GM19238 (cell line): ENCODE measurements at regions not wholly inside any gene's neighbourhood (a gene's known extent, or its start where the extent isn't known, plus 50 kb on each side); places are given as distances from the start of the nearest gene placed in this dataset.

Source experiments
- DNase-seq: peaks from one replicate; pipeline ENCODE4 v3.0.0; 2011; ENCODE audit warnings: low spot score; ENCODE audit not compliant: insufficient read length

DNA sequence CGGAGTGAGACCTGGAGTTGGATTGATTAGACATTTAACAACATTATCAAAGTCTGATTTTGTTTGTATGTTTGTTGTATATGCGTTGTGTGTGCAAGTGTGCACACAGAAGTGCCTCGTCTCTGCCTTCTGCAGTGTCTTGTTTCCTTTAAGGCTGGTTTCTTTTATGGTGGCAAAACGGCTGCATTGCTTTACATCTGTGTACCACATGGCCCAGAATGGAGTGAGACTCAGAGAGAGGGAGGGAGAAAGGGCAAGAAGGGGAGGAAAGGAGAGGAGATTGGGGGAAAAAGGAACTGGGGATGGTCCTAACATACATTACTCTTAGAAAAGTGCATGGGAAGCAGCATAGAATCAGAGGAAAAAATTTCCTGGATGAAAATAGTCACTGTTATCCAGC lies 99.7 kb upstream of the WLS start:
- DNase-seq: no peak

DNA sequence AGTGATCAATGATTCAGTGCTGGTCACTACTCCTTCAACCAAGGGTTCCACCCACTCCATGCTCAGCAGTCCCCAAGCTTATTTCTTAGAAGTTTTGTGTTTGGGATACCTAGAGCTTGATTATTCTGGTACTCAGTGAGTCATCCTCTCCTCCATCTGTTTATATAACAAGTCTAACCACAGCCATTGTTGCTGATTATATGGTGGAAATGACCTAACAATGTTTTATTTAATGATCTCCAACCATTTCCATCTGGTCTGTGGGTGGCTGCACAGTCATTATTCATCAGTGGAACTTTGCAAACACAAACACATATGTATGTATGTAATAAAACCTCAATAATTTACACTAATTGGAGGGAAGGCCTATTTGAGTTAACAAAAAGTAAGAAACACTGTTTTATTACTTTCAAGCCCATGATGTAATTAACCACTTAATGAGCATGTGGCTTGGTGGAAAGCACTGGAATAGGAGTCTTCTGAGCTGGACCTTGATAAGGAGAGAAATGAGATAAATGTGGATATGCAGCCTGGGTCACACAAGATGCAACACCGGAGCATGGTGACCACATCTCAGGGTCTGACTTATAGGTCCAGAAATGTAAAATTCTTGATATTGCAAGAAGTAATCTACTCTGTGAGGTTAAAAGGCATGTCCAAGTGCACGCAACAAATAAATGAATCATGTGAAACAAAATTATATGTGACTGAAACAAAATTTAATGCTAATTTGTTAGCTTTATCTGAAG lies 99.0 kb upstream of the WLS start:
- DNase-seq: no peak

DNA sequence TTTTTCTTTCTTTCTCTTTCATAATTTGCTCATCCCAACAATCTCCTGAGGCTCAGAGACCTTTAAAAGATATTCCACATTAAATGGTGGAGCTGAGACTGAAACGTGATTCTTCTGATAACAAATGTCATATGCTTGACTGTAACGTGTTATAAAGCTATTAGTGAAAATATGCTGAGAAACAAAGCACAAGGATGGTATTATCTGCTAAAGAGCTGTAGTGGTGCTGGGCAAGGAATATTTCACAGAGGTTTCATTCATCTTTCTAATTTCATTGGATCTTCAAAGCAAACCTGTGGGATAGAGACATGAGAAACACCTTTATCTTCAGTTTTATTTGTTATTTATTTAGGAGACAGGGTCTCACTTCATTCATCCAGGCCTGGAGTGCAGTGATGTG lies 98.1 kb upstream of the WLS start:
- DNase-seq: no peak

GRCh38 chr1:68329096-68329835 lies 96.9 kb upstream of the WLS start:
- DNase-seq: no peak

DNA sequence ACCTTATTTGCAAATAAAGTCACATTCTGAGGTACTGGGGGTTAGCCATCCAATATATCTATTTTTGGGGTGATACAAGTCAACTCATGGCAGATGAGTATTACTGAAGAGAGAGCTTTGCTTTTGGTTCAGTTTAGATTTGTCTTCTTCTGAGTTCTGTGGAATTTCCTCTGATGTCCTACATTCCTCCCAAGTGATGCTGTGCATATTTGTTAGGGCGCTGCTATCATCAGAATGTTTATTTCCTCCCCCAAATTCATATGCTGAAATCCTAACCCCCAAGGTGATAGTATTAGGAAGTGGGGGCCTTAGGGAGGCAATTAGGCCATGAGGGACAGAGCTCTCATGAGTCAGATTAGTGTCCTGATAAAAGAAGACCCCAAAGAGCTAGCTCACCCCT lies 96.2 kb upstream of the WLS start:
- DNase-seq: no peak

GRCh38 chr1:68327414-68327813 lies 95.1 kb upstream of the WLS start:
- DNase-seq: no peak

DNA sequence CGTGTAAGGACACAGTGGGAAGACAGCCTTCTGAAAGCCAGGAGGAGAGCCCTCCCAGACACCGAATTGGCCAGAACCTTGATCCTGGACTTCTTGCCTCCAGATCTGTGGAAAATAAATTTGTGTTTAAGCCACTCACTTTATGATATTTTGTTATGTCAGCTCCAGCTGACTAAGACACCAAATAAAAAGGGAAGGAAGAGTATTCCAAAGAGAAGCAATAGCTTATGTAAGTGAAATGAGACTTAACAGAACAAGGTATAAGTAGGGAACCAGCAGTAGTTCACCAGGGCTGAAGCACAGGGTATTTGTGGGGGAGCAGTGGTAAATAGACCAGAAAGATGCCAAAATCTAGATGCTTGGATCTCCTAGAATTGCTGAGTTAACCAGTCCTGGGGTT lies 94.2 kb upstream of the WLS start:
- no peak for DNase-seq

GRCh38 chr1:68324316-68324715 lies 92.0 kb upstream of the WLS start:
- no peak for DNase-seq

GRCh38 chr1:68322837-68323687 lies 90.7 kb upstream of the WLS start:
- DNase-seq: no peak

DNA sequence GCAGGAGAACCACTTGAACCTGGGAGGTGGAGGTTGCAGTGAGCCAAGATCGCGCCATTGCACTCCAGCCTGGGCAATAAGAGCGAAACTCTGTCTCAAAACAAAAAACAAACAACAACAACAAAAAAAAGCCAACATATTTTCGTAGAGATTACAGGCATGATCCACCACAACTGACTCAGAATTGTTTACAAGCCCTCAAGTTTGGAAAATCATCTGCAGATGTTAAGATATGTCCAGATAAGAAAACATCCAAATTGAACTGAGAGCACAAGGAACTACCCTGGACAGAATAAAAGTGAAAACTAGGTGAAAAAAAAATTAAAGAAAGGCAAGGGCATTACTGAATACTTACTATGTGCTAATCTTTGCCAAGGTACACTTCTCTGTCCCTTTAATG lies 89.8 kb upstream of the WLS start:
- no peak for DNase-seq

DNA sequence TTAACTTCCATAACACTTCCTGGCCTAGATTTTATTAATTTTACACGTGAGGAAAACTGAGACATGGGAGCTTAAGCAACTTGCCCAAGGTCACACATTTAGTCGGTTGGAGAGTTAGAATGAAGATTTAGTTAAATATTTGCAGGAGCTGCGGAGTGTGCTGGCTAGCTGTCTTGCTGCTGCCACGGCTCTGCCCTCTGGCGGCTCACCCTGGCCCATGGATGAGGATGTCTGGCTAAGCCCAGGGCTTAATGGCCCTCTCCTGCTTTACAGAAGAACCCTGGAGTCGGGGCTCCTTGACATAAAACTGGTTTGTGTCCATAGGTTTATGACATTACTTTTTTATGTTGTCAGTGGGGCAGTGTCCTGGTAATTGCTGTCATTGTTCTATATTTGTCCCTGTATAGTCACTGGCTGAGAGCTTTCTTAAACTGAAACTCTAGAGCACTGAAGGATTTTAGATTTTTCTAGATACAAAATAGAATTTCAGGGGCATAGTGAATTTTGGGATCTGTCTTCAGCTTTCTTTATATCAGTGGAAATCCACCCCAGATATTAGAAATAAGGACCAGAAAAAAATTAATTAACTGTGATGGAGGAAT lies 88.9 kb upstream of the WLS start:
- DNase-seq: no peak

DNA sequence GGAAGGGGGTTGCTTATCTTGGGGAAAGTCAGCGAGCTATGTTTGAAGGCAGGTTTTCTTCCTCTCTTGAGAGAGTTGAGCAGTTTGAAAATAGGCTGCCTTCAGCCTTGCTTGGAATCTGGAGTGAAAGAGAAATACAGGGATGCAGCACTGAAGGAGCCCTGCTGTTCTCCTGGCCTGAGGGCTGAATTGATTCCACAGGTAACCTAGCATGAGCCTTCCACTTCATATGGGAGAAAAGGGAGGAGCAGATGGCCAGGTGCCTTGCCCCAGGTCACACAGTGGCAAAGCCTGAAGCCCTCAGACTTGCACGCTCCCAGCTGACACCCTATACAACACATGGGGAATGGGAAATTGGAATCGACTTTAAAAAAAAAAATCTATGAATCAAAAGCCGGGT lies 88.0 kb upstream of the WLS start:
- DNase-seq: no peak

GRCh38 chr1:68319907-68320306 lies 87.6 kb upstream of the WLS start:
- DNase-seq: no peak

DNA sequence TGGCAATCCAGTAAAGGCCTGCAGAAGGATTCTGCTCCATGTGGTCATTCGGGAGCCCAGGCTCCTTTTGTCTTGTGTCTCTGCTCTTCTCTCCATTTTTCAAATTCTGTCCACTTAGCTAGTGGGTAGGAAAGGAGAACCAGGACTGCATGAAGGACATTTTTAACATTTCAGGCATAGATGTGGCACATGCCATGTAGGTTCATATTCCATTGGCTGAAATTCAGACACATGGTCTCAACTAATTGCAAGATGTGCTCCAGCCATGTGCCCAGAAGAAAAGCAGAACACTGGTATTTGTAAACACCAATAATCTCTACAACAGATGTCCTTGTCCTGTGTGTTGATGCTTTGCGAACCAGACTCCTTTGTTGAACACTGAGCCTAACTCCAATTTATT lies 85.2 kb upstream of the WLS start:
- no peak for DNase-seq

- no peak for DNase-seq
Observed at GRCh38 chr1:68314151-68314780, 81.9 kb upstream of the WLS start.

- no peak for DNase-seq
Observed at GRCh38 chr1:68313735-68314134, 81.4 kb upstream of the WLS start.

GRCh38 chr1:68308034-68308433 lies 75.7 kb upstream of the WLS start:
- no peak for DNase-seq

DNA sequence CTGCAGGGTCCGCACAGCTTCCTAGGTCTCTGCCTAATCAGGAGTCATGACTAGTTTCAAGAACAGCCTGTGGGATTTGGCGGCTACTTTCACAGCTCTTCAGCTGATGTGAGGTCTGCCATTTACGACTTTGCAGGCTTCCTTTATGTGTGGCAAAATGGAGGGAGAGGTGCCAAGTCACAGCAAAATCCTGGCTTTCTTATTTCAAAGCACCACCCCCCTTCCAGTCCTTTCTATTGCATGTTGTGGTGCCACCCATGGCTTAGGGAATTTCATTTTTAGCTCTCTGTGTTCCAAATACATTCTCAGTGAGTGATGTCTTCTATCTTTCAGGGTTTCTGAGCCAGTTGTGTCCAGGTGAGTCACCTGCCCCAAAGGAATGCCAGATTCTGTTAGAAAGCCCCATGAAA lies 75.1 kb upstream of the WLS start:
- no peak for DNase-seq

DNA sequence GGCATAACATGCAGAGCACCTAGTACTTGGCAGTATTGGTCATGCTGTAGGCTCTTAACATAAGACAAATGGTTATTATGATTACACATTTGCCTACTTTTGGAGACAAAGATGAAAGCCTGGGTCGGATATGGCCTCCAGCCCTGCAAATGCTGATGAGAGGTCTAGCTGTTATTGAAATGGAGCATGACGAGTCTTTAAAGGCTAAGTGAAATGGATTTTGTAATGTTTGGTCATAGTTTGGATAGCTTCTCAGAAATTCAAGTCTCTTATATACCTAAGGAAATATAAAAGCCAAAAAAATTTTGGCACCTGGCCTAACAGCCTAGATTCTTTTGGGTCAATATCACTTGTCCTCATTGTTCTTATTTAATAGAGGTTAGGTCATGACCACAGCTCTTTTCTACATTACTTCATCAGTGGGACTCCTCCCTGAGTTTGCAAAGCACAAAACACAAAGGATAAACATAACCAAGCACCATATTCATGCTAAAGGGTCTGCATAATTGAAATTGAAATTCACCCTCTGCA lies 69.2 kb upstream of the WLS start:
- DNase-seq: no peak

DNA sequence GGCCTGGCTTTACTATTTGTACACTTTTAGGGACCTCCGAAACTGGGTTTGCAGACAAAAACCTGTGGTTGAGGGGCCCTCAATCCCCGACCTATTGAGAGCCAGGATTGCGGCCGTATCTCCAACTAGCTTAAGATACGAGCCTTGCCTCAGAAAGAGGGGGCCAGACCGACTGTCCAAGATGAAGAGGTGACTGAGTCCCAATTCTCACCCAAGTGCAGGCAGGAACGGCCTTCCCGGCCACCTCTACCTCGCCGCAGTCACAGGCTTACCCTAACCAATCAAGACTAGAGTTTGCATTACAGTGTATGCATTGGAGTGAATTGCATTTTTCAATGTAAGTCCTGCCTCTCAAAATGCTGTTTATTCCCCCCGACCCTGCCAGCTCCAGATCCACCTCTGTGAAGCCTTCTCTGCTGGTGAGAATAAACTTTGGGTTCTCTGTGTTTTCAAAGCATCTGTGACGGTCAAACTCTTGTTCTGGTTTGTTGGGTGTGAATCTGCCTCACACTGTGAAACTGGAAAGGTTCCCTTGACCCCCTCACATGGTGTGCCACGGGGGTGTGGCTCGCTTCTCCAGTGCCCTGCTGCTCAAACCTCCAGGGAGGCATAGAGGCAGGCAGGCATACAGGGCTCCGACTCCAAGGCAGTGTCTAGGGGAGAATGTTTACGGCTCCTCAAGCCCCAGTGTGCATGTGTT lies 62.2 kb upstream of the WLS start:
- no peak for DNase-seq
